Left renal pelvis (tissue), 4 donors: ENCODE measurements at regions not wholly inside any gene's neighbourhood (a gene's known extent, or its start where the extent isn't known, plus 50 kb on each side); places are given as distances from the start of the nearest gene placed in this dataset.
A peak's percentile ranks its signal among the peaks of the same experiment; 100 is the strongest.
"Not testable (repeated sequence)": the region's sequence is repeated elsewhere in the genome, so short reads cannot be mapped to it uniquely, and the experiment has no call there.

ENCODE experiments used
- DNase-seq, 4 donors: peaks; one replicate each; pipeline ENCODE4 v3.0.0-alpha.2; 2013; ENCODE audit warnings: low read depth in 4 of 4, low spot score in 3 of 4

DNA sequence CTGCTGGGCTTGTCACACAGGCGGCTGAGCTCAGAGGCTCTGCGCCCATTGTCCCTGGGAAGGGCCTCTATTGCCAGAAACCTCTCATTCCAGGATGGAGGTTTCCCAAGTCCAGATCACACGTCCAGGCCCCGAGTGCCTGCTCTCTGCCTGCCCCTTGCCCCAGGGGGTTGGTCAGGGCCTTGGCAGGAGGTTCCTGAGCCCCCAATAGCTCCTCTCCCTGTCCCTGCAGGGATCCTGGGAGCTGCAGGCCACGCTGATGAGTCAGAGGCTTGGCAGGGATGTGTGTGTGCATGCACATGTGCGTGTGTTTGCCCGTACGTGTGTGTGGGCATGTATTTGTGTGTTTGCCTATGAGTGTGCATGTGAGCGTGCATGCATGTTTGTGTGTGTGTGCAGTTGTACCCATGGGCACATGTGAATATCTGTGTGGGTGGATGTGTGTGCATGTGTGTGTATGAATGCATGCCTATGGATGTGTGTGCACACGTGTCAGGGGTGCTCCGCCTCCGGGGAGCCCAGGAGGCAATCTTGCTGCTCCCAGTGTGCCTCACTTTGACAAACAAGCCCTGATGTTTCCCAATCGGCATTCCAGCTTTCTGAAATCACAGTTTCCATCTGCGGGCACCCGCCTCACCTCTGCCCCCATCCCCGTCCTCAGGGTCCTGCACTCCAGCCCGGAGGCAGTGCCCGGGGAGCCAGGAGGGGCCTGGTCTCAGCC is 98.4 kb upstream of the GSE1 start:
- DNase-seq: no peak

DNA sequence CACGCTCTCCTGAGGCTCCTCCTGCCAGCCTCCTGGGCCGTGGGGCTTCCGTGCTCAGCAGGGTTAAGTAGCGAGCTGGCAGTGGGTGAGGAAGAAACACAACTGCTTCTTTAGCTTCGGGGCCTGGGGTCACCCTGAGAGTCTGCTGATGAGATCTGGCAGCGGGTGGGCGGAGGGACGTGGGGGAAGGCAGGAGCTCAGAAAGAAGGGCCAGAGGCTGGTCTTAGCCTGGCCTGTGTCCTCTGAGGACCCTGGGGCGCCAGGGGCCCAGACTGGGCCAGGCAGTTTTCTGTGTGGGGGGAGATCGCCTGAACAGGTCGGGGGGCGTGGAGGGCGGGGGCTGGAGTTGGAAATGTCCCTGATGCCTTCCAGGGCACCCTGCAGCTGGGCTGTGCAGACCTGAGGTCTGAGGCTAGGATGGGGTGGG is 97.8 kb upstream of the GSE1 start:
- DNase-seq: no peak

DNA sequence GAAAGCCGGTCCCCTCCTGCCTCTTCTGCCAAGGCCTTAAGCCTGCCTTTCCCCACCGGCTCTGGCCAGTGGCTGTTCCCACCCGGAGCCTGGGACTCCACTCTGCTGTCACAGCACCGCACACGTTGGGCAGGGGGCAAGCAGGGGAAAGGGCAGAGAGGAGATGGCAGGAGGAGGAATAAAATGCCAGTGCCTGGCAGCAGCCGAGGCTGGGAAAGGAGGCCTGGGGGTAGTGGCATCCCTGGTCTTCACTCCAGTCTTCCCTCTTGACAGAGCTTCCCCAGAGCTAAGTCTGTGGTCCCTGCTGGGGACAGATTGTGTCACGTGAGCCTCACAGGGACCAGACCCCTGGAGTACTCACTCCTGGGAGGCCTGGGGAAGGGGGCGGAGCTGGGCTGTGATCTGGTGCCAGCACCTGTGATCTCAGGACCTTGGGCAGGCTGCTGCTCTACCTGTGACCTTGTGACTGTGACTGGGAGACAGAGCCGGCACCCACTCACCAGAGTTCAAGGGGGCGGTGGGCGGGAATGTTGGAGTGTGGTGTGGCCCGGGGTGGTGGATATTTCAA is 97.2 kb upstream of the GSE1 start:
- DNase-seq: no peak

DNA sequence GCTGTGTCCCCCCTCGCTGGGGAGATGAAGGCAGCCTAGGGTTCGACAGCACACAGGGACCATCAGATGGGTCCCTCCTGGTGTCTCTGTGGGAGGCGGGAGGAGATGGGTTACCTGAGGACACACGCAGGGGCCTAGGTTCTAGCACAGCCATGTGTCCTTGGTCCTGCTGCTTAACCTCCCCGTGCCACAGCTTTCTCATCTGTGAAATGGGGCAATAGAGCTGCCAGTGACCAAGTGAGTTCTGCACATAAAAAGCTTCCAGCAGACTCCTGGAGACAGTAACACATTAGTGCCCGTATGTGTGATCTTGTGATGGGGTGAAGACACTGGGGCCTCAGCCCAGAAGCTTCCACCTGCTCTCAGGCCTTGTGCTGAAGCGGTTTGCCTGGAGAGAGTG is 96.0 kb upstream of the GSE1 start:
- no peak for DNase-seq

DNA sequence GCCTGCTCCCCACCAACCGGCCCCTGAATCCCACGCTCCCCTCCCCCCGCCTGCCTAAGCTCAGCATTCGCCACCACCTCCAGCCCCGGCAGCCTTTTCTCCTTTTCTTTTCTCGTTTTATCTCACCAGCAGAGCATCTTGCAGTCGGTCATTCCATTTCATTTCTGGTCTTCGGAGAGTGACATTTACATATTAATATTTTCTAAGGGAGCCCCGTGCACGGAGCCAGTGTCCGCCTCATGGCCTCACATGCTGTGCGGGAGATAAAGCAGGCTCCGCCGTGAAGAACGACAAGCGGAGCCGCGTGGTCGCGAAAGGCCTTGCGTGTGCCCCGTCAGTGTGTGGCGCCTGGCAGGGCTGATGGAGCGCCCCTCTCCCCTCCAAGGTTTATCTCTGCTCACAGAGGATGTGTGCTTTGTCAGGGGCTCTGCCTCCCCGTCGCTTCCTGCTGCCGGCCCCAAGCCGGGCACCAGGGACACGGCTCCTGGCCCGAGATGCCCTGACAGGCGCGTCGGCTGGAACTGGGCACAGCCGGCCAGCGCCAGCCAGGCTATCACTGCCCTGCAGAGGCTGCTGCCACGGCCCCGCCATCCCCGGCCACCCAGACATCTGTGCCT is 95.5 kb upstream of the GSE1 start:
- DNase-seq: no peak

DNA sequence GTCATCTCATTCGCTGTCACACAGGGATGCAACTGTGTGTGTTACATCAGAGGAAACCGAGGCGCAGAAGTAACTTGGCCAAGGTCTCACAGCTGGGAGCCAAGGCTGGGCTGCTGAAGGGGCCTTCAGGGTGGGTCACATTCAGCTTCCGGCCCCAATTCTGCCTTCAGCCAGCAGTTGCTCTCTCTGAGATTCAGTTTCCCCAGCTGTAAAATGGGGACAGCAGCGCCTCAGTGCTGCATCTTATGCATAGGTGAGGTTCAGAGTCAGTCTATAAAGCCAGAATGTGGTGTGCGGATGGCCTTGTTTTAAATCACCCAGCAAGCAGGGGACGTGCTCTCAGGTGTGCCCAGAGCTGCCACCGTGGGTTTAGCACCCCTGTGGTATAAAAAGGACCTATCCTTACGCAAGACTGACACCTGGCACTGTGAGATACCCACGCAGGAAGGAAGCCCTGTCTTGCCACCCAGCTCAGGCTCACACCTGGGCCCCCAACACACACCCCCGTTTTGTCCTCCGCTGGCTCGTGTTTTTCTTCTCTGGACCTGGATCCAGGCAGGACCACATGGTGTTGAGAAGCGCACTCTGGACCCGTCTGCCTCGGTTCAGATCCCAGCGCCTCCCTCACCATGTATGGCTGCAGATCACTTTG is 94.6 kb upstream of the GSE1 start:
- DNase-seq: no peak

DNA sequence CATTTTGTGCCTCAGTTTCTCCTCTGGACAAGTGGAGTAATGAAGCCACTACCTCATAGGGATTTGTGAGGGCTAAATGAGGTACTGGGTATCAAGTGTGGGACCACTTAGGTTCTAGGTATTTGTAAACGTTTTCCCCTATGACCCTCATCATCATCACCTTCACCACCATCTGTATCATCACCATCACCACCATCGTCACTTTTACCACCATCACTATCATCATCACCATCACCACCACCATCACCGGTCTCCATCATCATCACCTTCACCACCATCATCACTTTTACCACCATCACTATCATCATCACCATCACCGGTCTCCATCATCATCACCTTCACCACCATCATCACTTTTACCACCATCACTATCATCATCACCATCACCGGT is 94.1 kb upstream of the GSE1 start:
- DNase-seq: not testable (repeated sequence)

DNA sequence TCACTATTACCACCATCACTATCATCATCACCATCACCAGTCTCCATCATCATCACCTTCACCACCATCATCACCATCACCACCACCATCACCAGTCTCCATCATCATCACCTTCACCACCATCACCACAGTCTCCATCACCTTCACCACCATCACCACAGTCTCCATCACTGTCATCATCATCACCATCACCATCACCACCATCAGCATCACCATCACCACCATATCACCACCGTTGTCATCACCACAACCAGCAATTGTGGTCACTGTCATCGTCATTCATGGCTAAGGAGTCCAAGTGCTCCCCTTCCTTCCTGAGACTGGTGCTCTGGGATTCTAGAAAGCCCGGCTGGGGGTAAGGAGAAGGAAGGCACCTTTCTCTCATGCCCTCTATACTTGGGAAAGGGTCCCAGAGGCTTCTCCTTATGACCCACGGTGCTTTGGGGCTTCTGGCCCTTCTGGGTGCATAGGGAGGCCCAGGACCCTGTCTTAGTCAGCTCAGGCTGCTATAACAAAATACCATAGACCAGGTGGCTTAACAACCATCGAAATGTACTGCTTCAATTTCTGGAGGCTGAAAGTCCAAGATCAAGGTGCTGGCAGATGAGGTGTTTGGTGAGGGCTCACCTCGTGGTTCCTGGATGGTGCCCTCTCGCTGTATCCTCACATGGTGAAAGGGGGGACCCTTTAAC is 93.4 kb upstream of the GSE1 start:
- no peak for DNase-seq

DNA sequence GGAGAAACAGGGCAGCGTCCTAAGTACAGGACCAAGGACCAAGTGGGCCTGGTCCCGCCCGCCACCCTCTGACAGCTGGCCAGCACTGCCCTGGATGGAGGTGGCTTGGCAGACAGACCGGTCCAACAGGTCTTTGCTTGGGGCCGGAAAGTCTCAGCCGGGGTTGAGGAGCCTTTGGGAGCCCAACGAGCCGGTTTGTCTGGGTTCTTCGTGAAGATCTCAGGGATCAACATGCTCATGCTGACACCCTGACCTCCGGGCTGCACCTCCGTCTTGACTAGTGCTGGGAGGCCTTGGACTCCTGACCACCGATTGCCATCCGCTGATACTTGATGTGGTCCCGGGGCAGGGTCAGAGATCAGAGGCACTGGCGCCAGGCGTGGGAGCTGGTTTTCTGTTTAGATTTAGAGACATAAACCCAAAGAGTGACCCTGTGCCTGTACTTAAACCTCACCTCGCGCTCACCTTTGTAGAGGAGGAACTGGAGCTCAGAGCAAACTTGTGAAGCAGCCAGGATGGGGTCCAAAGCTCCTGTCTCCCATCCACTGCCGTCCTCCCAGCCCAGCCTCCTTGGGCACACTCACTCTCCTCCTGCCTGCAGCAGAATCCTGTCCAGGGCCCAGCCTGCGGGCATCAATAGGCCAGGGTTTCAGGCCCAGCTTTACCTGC is 92.1 kb upstream of the GSE1 start:
- DNase-seq: no peak

DNA sequence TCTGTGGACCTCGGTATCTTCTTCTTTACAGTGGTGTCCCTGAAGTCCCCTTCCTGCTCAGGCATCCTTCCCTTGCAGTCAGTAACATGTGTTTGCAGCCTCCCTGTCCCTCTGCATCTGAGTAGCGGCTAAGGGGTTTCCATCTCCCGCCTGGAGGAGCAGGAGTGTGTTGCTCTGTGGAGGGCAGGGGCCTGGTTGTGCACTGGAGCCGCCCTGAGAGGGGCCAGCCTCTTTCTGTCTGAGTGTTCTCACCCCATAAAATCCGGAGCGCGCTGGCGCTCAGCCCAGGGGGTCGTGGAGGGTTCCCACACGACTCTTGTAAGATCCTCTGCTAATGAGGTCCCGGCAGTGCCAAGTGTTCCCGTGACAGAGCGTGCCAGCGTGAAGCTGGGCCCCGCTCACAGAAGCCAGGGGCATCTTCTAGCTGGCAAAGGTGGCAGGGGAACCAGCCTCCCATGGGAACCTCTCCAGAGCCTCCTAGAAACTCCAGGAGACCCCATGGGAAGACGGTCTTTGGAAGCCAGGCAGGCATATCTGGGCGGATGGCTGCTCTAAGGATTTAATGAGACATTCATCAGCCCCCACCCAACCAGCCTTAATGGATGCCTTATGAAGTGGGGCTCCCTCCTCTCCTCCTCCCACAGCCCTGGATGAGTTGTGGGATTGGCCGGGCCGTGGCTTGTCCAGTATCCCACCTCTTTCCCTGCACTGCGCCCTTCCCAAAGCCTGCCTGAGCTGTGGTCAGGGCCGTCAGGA is 91.4 kb upstream of the GSE1 start:
- DNase-seq: peak in 2 of 4 donors; percentile 53 to 58

DNA sequence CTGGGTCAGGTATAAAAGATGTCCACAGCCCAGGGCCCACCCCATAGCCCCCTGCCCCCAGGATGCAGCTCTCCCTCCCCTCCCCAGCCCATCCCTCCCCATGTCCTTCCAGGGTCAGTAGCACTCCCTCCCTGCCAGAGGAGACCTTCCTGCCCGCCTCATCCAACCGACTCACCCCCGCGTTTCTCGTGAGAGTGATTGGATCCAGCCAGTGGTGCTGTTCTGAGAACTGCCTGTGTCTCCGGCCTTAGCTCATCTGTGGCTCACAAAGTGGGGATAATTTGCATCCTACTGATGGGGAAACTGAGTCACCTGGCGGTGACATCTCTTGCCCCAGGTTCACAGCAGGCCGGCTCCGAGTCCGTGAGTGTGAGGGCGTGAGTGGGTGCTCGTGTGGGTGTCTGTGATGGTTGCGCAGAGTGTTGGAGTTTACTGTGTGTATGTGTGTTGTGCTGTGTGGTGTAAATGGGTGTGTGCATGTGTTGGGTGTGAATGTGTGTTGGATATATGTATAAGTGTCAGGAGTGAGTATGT is 90.7 kb upstream of the GSE1 start:
- DNase-seq: no peak

DNA sequence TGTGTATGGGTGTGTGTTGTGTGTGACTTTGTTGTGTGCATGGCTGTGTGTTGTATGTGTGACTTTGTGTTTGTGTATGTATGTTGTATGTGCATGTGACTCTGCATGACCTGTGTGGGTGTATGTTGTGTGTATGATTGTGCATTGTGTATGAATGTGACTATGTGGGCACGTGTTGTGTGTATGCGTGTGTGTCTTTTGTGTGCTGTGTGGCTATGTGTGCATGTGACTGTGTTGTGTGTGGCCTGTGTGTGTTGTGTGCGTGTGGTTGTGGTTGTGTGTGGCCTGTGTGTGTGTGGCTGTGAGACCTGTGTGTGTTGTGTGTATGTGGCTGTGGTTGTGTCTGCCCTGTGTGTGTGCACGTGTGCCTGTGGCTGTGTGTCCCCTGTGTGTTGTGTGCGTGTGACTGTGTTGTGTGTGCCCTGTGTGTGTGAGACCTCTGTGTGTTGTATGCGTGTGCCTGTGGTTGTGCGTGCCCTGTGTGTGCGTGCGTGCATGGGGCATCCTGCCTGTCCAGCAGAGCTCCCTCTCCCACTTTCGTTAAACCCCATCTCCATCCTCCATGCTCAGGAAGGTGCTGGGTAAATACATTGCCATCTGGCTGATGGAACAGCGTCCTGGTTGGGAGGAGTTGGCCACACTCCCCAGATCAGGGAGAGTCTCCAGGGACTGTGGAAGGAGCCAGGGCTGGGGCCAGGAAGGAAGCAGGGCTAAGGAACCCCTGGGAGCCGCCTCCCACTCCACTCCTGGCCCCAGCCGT is 90.1 kb upstream of the GSE1 start:
- DNase-seq: no peak

DNA sequence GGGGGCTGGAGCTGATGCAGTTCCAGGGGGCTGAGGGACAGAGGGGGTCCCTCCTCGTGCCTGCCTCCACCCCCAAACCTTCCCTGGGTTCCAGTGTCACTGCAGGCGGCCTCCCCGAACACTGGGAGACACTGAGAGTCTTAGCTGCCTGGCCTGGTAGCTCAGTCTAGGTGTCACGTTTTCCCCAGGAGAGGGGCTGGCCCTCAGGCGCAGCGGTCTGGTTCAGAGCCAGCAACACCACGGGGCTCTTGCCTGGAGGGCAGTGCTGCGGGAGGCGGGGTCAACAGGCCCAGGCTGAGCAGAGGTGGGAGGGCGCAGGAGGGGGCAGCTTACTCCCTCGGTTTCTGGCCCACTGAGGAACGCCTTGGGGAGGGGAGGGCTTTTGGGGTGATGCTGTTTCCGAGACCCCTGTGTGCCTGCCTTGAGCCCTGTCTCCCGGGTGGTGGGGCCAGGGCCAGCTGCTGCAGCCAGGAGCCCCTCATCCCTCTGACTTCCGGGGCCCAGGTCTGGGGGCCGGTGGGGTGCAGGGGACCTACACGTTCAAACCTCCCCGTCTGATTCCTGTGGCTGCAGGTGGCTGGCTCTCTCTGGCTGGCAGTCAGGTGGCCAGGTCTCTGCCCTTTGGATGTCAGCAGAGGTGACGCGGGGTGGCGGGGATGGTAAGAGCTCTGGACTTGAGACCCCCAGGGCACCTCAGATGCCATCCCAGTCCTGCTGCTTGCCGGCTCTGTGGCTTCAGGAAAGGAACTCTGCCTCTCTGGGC is 89.3 kb upstream of the GSE1 start:
- DNase-seq: no peak

DNA sequence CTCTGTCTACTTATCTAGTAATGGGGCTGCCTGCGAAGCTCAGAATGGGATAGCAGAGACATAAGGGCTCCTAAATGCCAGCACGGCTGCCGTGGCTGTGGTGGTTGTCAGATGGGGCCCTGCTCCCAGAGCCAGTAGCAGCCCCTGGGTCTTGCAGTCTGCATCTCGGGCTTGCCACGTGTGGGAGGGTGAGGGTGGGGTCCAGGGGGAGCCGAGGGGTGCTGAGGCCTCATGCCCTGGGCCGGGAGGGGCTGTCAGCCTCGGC is 88.8 kb upstream of the GSE1 start:
- no peak for DNase-seq

DNA sequence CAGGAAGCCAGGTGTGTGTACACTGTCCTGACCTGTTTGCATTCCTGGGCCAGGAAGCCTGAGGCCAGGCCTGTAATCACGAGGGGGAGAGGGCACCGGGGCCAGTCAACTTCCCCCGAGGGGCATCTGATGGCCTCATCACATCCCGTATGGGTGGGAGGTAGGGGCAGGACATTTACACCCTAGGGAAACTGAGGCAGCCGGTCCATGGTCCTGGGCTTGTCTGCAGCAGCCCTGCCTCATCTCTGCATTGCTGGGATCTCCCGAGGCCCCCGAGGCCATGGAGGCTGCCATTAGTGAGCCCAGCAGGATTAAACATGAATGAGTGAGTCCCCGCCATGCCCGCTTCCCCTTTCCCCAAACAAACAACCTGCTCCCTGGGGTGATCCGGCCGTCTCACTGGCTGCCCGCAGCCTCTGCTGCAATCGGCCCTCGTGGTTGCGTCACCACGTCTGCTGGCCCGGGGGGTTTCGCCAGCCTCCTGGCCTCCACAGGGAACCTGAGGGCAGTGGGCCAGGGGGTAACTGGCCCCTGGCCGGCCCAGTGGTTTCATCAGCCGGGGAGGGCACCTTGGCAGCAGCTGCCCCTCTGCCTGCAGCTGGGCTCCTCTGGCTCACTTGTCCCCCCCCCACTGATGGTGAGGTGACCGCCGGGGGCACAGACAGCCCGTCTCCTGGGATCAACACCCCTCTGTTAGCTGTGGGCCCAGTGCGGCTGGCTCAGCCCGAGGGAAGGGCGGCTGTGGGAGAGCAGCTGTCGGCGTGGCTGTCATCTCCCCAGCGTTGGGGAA is 88.3 kb upstream of the GSE1 start:
- DNase-seq: no peak

DNA sequence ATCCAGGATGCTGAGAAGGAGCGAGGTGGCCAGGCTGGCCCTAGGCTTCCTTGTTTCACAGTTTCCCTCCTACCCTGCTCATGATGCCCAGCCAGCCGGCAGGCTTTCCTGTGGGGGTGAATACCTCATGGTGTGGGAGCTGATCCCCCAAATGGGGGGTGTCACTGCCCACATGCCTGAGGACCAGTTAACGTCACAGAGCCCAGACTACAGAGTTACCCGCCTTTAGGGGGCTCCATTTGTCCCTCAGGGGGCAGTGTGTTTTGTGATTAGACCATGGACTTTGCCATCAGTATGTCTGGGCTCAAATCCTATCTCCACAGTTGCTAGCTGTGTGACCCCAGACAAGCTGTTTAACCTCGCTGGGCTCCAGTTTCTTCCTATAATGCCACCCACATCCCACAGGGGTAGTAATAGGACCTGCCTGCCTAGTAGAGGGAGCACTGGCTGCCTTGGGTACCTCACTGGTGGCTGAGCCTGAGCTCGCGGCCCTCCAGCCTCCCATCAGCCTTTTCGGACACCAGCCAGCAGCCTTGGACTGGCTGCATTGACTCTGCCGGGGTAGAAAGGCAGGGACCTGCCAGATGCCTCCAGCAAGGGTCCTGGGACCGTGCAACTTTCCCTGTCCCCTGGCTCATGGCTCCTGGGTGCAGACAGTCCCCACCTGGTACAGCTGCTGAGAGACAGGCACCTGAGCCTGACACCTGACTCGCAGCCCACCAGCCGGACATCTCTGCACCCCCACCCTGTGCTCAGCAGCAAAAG is 87.5 kb upstream of the GSE1 start:
- no peak for DNase-seq
